ENCODE measurements at regions not wholly inside any gene's neighbourhood (a gene's known extent, or its start where the extent isn't known, plus 50 kb on each side); places are given as distances from the start of the nearest gene placed in this dataset.

GRCh38 chr14:101494826-101495225, 66.5 kb upstream of the DIO3 start:
- Histone ChIP-seq H3K27ac (no peak overlapping the region), H3K4me3 (no peak overlapping the region), H3K36me3 (ENCODE audit: insufficient read depth, low read length) (no peaks in the 10 kb centered on the region), H3K9me3 (ENCODE audit: low read depth, low read length) (no peaks in the 10 kb centered on the region), H3K9ac (ENCODE audit: insufficient read length) (no peak overlapping the region)
- DNase-seq (ENCODE audit: low read depth, low spot score), result no peak
- TF ChIP-seq EZH2 (IDR thresholded peaks at IDR 0.05), result no peak
- no peak for TF ChIP-seq FOXP2 (optimal IDR thresholded peaks at IDR 0.05; ENCODE audit: control extremely low read depth, extremely low read length, insufficient read depth)
- TF ChIP-seq POLR2AphosphoS5 (IDR thresholded peaks at IDR 0.05; ENCODE audit: borderline replicate concordance, low read depth, low read length), result no peak

DNA sequence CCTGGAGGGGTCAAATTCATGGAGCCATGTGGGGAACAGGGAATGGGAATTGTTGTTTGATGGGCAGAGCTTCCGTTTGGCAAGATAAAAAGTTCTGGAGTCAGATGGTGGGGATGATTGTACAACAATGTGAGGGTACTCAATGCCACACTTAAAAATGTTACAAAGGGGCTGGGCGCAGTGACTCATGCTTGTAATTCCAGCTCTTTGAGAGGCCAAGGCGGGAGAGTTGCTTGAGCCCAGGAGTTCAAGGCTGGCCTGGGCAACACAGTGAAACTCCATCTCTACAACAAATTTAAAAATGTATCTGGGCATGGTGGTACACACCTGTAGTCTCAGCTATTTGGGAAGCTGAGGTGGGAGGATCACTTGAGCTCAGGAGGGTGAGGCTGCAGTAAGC, 66.0 kb upstream of the DIO3 start:
- no peak overlapping the region for H3K4me3 ChIP-seq
- no peaks in the 10 kb centered on the region for H3K36me3 ChIP-seq (ENCODE audit: insufficient read depth, low read length)
- H3K9me3 ChIP-seq (ENCODE audit: low read depth, low read length), result no peaks in the 10 kb centered on the region
- DNase-seq (ENCODE audit: low read depth, low spot score), result no peak
- TF ChIP-seq FOXP2 (optimal IDR thresholded peaks at IDR 0.05; ENCODE audit: control extremely low read depth, extremely low read length, insufficient read depth), result no peak
- TF ChIP-seq EZH2 (IDR thresholded peaks at IDR 0.05), result no peak
- no peak for TF ChIP-seq POLR2AphosphoS5 (IDR thresholded peaks at IDR 0.05; ENCODE audit: borderline replicate concordance, low read depth, low read length)
- no peak overlapping the region for H3K9ac ChIP-seq (ENCODE audit: insufficient read length)
- H3K27ac ChIP-seq, result no peak overlapping the region

GRCh38 chr14:101495827-101496775, 65.2 kb upstream of the DIO3 start:
- Histone ChIP-seq H3K36me3 (ENCODE audit: insufficient read depth, low read length) (no peaks in the 10 kb centered on the region), H3K4me3 (no peak overlapping the region), H3K9ac (ENCODE audit: insufficient read length) (no peak overlapping the region), H3K27ac (no peak overlapping the region), H3K9me3 (ENCODE audit: low read depth, low read length) (no peaks in the 10 kb centered on the region)
- no peak for DNase-seq (ENCODE audit: low read depth, low spot score)
- TF ChIP-seq EZH2 (IDR thresholded peaks at IDR 0.05) (no peak), FOXP2 (optimal IDR thresholded peaks at IDR 0.05; ENCODE audit: control extremely low read depth, extremely low read length, insufficient read depth) (no peak), POLR2AphosphoS5 (IDR thresholded peaks at IDR 0.05; ENCODE audit: borderline replicate concordance, low read depth, low read length) (no peak)

- Histone ChIP-seq H3K27ac (no peak overlapping the region), H3K4me3 (no peak overlapping the region), H3K36me3 (ENCODE audit: insufficient read depth, low read length) (no peaks in the 10 kb centered on the region), H3K9me3 (ENCODE audit: low read depth, low read length) (no peaks in the 10 kb centered on the region), H3K9ac (ENCODE audit: insufficient read length) (no peak overlapping the region)
- TF ChIP-seq FOXP2 (optimal IDR thresholded peaks at IDR 0.05; ENCODE audit: control extremely low read depth, extremely low read length, insufficient read depth) (no peak), POLR2AphosphoS5 (IDR thresholded peaks at IDR 0.05; ENCODE audit: borderline replicate concordance, low read depth, low read length) (no peak), EZH2 (IDR thresholded peaks at IDR 0.05) (no peak)
- no peak for DNase-seq (ENCODE audit: low read depth, low spot score)
Measured at GRCh38 chr14:101496776-101497683, 64.3 kb upstream of the DIO3 start.

DNA sequence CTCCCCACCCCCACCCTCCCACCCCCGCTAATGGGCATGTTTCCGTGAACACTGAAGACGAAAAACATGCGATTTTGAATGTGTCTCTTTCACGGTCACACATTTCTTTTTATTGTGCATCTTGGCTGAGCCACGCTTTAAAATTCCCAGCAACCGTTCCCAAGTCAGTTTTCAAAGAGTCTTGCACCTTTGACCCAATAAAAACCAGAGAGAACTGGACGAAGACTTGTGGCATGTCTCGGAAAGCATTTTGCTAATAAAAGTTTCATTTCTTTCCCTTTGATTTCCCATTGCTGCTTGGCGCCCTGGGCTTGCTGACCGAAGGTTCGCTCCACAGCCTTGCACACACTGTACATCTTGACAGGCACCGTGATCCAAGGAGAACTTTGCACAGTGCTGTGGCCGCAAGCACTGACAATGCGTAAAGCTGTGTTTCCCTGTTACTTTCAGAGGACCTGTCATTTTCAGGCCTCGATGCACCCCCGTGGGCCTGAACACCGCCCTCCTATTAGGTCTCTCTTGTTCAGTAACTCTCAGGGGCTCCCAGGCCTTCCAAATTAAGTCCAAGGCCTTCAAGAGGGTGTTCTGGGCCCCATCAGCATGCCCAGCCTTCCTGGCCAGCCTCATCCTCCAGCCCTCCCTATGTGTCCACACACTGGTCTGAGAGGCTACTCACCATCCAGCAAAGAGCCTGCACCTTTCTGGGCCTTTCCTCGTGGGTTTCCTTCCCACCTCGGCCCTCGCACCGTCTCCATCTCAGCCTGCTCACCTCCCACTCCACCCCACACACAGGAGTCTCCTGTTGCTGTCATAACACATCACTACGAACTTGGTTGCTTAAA, 63.4 kb upstream of the DIO3 start:
- DNase-seq (ENCODE audit: low read depth, low spot score), result no peak
- TF ChIP-seq FOXP2 (optimal IDR thresholded peaks at IDR 0.05; ENCODE audit: control extremely low read depth, extremely low read length, insufficient read depth) (no peak), EZH2 (IDR thresholded peaks at IDR 0.05) (no peak), POLR2AphosphoS5 (IDR thresholded peaks at IDR 0.05; ENCODE audit: borderline replicate concordance, low read depth, low read length) (no peak)

GRCh38 chr14:101498526-101498860, 62.8 kb upstream of the DIO3 start:
- no peak overlapping the region for H3K9ac ChIP-seq (ENCODE audit: insufficient read length)
- no peak for DNase-seq (ENCODE audit: low read depth, low spot score)
- no peak for TF ChIP-seq POLR2AphosphoS5 (IDR thresholded peaks at IDR 0.05; ENCODE audit: borderline replicate concordance, low read depth, low read length)
- TF ChIP-seq FOXP2 (optimal IDR thresholded peaks at IDR 0.05; ENCODE audit: control extremely low read depth, extremely low read length, insufficient read depth), result no peak
- TF ChIP-seq EZH2 (IDR thresholded peaks at IDR 0.05), result no peak
- H3K27ac ChIP-seq, result no peak overlapping the region
- H3K36me3 ChIP-seq (ENCODE audit: insufficient read depth, low read length), result no peaks in the 10 kb centered on the region
- H3K4me3 ChIP-seq, result no peak overlapping the region
- no peaks in the 10 kb centered on the region for H3K9me3 ChIP-seq (ENCODE audit: low read depth, low read length)

More for the DNA sequence above, 63.4 kb upstream of the DIO3 start:
- Histone ChIP-seq H3K9ac (ENCODE audit: insufficient read length) (no peak overlapping the region), H3K4me3 (no peak overlapping the region), H3K27ac (no peak overlapping the region), H3K36me3 (ENCODE audit: insufficient read depth, low read length) (no peaks in the 10 kb centered on the region), H3K9me3 (ENCODE audit: low read depth, low read length) (no peaks in the 10 kb centered on the region)

- no peak overlapping the region for H3K4me3 ChIP-seq
- TF ChIP-seq POLR2AphosphoS5 (IDR thresholded peaks at IDR 0.05; ENCODE audit: borderline replicate concordance, low read depth, low read length) (no peak), EZH2 (IDR thresholded peaks at IDR 0.05) (no peak), FOXP2 (optimal IDR thresholded peaks at IDR 0.05; ENCODE audit: control extremely low read depth, extremely low read length, insufficient read depth) (no peak)
- H3K9ac ChIP-seq (ENCODE audit: insufficient read length), result no peak overlapping the region
- no peak overlapping the region for H3K27ac ChIP-seq
- no peaks in the 10 kb centered on the region for H3K9me3 ChIP-seq (ENCODE audit: low read depth, low read length)
- H3K36me3 ChIP-seq (ENCODE audit: insufficient read depth, low read length), result no peaks in the 10 kb centered on the region
- no peak for DNase-seq (ENCODE audit: low read depth, low spot score)
Measured at GRCh38 chr14:101499080-101499479, 62.2 kb upstream of the DIO3 start.

Data from SK-N-MC (cell line).